H9 (cell line): ENCODE measurements at regions not wholly inside any gene's neighbourhood (a gene's known extent, or its start where the extent isn't known, plus 50 kb on each side); places are given as distances from the start of the nearest gene placed in this dataset.
A peak's percentile ranks its signal among the peaks of the same experiment; 100 is the strongest.

Experiments used
- DNase-seq: peaks from one replicate; pipeline ENCODE4 v3.0.0-alpha.2; 2017
- H2AFZ ChIP-seq: one replicate; pipeline ENCODE4 v1.6.1; 2013; ENCODE audit warnings: mild to moderate bottlenecking, low read length, control low read depth, moderate library complexity
- H2AK5ac ChIP-seq: 2 replicates; pipeline ENCODE4 v1.6.1; 2013; ENCODE audit warnings: low read length, control low read depth, mixed read lengths; ENCODE audit not compliant: insufficient read length
- H2BK120ac ChIP-seq: one replicate; pipeline ENCODE4 v1.6.1; 2013; ENCODE audit warnings: low read depth, mild to moderate bottlenecking, low read length, control low read depth, inconsistent platforms; ENCODE audit not compliant: poor library complexity, severe bottlenecking
- H2BK12ac ChIP-seq: 2 replicates; pipeline ENCODE4 v1.6.1; 2013; ENCODE audit warnings: low read length, control low read depth, mixed read lengths, low read depth; ENCODE audit not compliant: insufficient read length
- H2BK15ac ChIP-seq: 2 replicates; pipeline ENCODE4 v1.6.1; 2013; ENCODE audit warnings: low read depth, low read length, control low read depth
- H2BK20ac ChIP-seq: one replicate; pipeline ENCODE4 v1.6.1; 2013; ENCODE audit warnings: low read depth, mild to moderate bottlenecking, low read length, control low read depth, inconsistent platforms; ENCODE audit not compliant: poor library complexity, severe bottlenecking
- H2BK5ac ChIP-seq: 2 replicates; pipeline ENCODE4 v1.6.1; 2013; ENCODE audit warnings: low read length, control low read depth, mixed read lengths; ENCODE audit not compliant: insufficient read length
- H3K14ac ChIP-seq: 2 replicates; pipeline ENCODE4 v1.6.1; 2013; ENCODE audit warnings: low read length, control low read depth; ENCODE audit not compliant: insufficient read depth
- H3K18ac ChIP-seq: 2 replicates; pipeline ENCODE4 v1.6.1; 2013; ENCODE audit warnings: low read depth, mild to moderate bottlenecking, mixed read lengths, low read length, control low read depth; ENCODE audit not compliant: insufficient read length
- H3K23ac ChIP-seq: 2 replicates; pipeline ENCODE4 v1.6.1; 2013; ENCODE audit warnings: low read length, control low read depth, mixed read lengths, low read depth; ENCODE audit not compliant: insufficient read length
- H3K23me2 ChIP-seq: 2 replicates; pipeline ENCODE4 v1.6.1; 2013; ENCODE audit warnings: low read depth, mild to moderate bottlenecking, mixed read lengths, low read length, control low read depth; ENCODE audit not compliant: insufficient read length, poor library complexity, severe bottlenecking
- H3K27ac ChIP-seq: 2 replicates; pipeline ENCODE4 v1.5.1; 2013; ENCODE audit warnings: low read length, control low read depth, mixed read lengths, low read depth; ENCODE audit not compliant: insufficient read length
- H3K27me3 ChIP-seq: 2 replicates; pipeline ENCODE4 v1.6.1; 2013; ENCODE audit warnings: low read length, control low read depth, inconsistent platforms; ENCODE audit not compliant: insufficient read depth
- H3K4ac ChIP-seq: 2 replicates; pipeline ENCODE4 v1.6.1; 2013; ENCODE audit warnings: low read depth, mild to moderate bottlenecking, control low read depth, inconsistent platforms, low read length, moderate library complexity
- H3K4me1 ChIP-seq: 2 replicates; pipeline ENCODE4 v1.6.1; 2013; ENCODE audit warnings: low read length, control low read depth, inconsistent platforms; ENCODE audit not compliant: insufficient read depth
- H3K4me2 ChIP-seq: 2 replicates; pipeline ENCODE4 v1.6.1; 2013; ENCODE audit warnings: low read length, control low read depth, mixed read lengths; ENCODE audit not compliant: insufficient read length, insufficient read depth
- H3K56ac ChIP-seq: 2 replicates; pipeline ENCODE4 v1.6.1; 2013; ENCODE audit warnings: low read depth, mild to moderate bottlenecking, mixed read lengths, low read length, control low read depth; ENCODE audit not compliant: insufficient read length
- H3K79me1 ChIP-seq: 2 replicates; pipeline ENCODE4 v1.6.1; 2013; ENCODE audit warnings: low read depth, mild to moderate bottlenecking, moderate library complexity, low read length, control low read depth, inconsistent platforms; ENCODE audit not compliant: insufficient read depth, poor library complexity, severe bottlenecking
- H3K79me2 ChIP-seq: 2 replicates; pipeline ENCODE4 v1.6.1; 2013; ENCODE audit warnings: low read length, control low read depth, inconsistent platforms; ENCODE audit not compliant: insufficient read depth
- H3K9ac ChIP-seq: 2 replicates; pipeline ENCODE4 v1.6.1; 2013; ENCODE audit warnings: low read length, control low read depth, mixed read lengths; ENCODE audit not compliant: insufficient read length; ENCODE audit errors: extremely low read depth
- H3K9me3 ChIP-seq: one replicate; pipeline ENCODE4 v1.6.1; 2013; ENCODE audit warnings: low read depth, low read length, inconsistent platforms; ENCODE audit not compliant: control insufficient read depth
- H3T11ph ChIP-seq: one replicate; pipeline ENCODE4 v1.6.1; 2013; ENCODE audit warnings: mild to moderate bottlenecking, low read length, control low read depth, inconsistent platforms
- H4K20me1 ChIP-seq: one replicate; pipeline ENCODE4 v1.6.1; 2013; ENCODE audit not compliant: control insufficient read depth, insufficient read length, insufficient read depth
- H4K5ac ChIP-seq: 2 replicates; pipeline ENCODE4 v1.6.1; 2013; ENCODE audit warnings: low read depth, mild to moderate bottlenecking, mixed read lengths, low read length, control low read depth; ENCODE audit not compliant: insufficient read length
- H4K8ac ChIP-seq: replicated peaks from 2 replicates; pipeline ENCODE4 v1.6.1; 2013; ENCODE audit warnings: low read length, control low read depth, mixed read lengths, low read depth; ENCODE audit not compliant: insufficient read length
- H4K91ac ChIP-seq: 2 replicates; pipeline ENCODE4 v1.6.1; 2013; ENCODE audit warnings: low read depth, mild to moderate bottlenecking, moderate library complexity, mixed read lengths, low read length, control low read depth; ENCODE audit not compliant: insufficient read length
- H3K27ac Mint-ChIP-seq, 3 experiments: 2 replicates in 2 of 3; 3 replicates in 1 of 3; pipeline ENCODE4 v1.8.0; 2020 to 2021; ENCODE audit warnings: mixed read lengths in 3 of 3, mild to moderate bottlenecking in 1 of 3, moderate library complexity in 1 of 3
- H3K27me3 Mint-ChIP-seq: 2 replicates; pipeline ENCODE4 v1.8.0; 2021; ENCODE audit warnings: low read depth, mild to moderate bottlenecking, moderate library complexity, mixed read lengths
- H3K36me3 Mint-ChIP-seq, 3 experiments: 2 replicates in 2 of 3; 3 replicates in 1 of 3; pipeline ENCODE4 v1.8.0; 2020 to 2021; ENCODE audit warnings: low read depth in 3 of 3, mixed read lengths in 3 of 3; ENCODE audit not compliant: insufficient read depth in 1 of 3
- H3K4me1 Mint-ChIP-seq, 2 experiments: 2 replicates each; pipeline ENCODE4 v1.8.0; 2020; ENCODE audit warnings: mixed read lengths in 2 of 2
- H3K4me3 Mint-ChIP-seq, 2 experiments: 2 replicates in 1 of 2; 3 replicates in 1 of 2; pipeline ENCODE4 v1.8.0; 2020 to 2021; ENCODE audit warnings: mild to moderate bottlenecking in 2 of 2, mixed read lengths in 2 of 2, moderate library complexity in 1 of 2
- H3K9me3 Mint-ChIP-seq, 2 experiments: 2 replicates in 1 of 2; 3 replicates in 1 of 2; pipeline ENCODE4 v1.8.0; 2020; ENCODE audit warnings: mild to moderate bottlenecking in 2 of 2, mixed read lengths in 2 of 2, moderate library complexity in 1 of 2
- CTCF ChIP-seq: fragments of 200-600 bp; sonication (generic); conservative IDR thresholded peaks from 3 replicates; pipeline ENCODE4 v1.8.0; 2021; ENCODE audit warnings: antibody characterized with exemption, mild to moderate bottlenecking
- WGBS: extraction: QIAGEN DNeasy Blood & Tissue Kit; methylation state at CpG from one replicate; pipeline ENCODE4 v1.1.7; 2013; ENCODE audit warnings: missing lambda C conversion rate, low lambda C conversion rate, mixed read lengths; ENCODE audit not compliant: insufficient read length; ENCODE audit errors: extremely low coverage; 5-methylcytosine and 5-hydroxymethylcytosine counted together

- no peak for TF ChIP-seq CTCF
- no peak overlapping the region for H4K91ac ChIP-seq
- no peak overlapping the region for H4K8ac ChIP-seq
- Mint-ChIP-seq H3K36me3 (no peaks in the 10 kb centered on the region), H3K27ac (no peak overlapping the region), H3K4me3 (no peak overlapping the region), H3K9me3 (peaks cover 0 to 8% of the 10 kb centered on the region in 2 experiments; a peak in 2 of 5 replicates), H3K27me3 (peaks cover 4% of the 10 kb centered on the region), H3K4me1 (peaks cover 2% of the 10 kb centered on the region in 2 experiments; a peak in 2 of 4 replicates)
- H3K14ac ChIP-seq = no peak overlapping the region; the same call in 1 of the 2 replicates
- H4K5ac ChIP-seq = no peak overlapping the region
- H3K79me2 ChIP-seq = no peaks in the 10 kb centered on the region
- peak; percentile 29 for DNase-seq
- no peak overlapping the region for H3K9ac ChIP-seq
- no peaks in the 10 kb centered on the region for H3K27me3 ChIP-seq
- no peak overlapping the region for H3K4me2 ChIP-seq
- H3K23ac ChIP-seq = no peak overlapping the region
- no peak overlapping the region for H2BK120ac ChIP-seq
- H3K79me1 ChIP-seq = no peaks in the 10 kb centered on the region
- H3K56ac ChIP-seq = no peak overlapping the region
- no peaks in the 10 kb centered on the region for H3K23me2 ChIP-seq
- WGBS = no CpG with 5 or more reads among the region's 32 CpGs
- H3K18ac ChIP-seq = no peak overlapping the region
- no peaks in the 10 kb centered on the region for H3K4me1 ChIP-seq
- H2BK20ac ChIP-seq = no peak overlapping the region
- no peak overlapping the region for H3K27ac ChIP-seq
- no peak overlapping the region for H2BK12ac ChIP-seq
- H3T11ph ChIP-seq = no peak overlapping the region
- H4K20me1 ChIP-seq = no peaks in the 10 kb centered on the region
- H2AK5ac ChIP-seq = no peak overlapping the region
- H3K9me3 ChIP-seq = no peaks in the 10 kb centered on the region
- H2BK5ac ChIP-seq = no peak overlapping the region
- H3K4ac ChIP-seq = no peak overlapping the region
- no peak overlapping the region for H2AFZ ChIP-seq
- H2BK15ac ChIP-seq = no peak overlapping the region
These were observed 98.5 kb downstream of the METRNL start for GRCh38 chr17:83177611-83178532.
